Eye (tissue), 1 donor: ENCODE measurements at regions not wholly inside any gene's neighbourhood (a gene's known extent, or its start where the extent isn't known, plus 50 kb on each side); places are given as distances from the start of the nearest gene placed in this dataset.

Experiments used
- DNase-seq: peaks from one replicate; pipeline ENCODE4 v3.0.0-alpha.2; 2015

GRCh38 chr2:66721776-66722175 is 286.9 kb downstream of the MEIS1 start:
- peak; percentile 25 for DNase-seq

- DNase-seq, result no peak
Observed at GRCh38 chr2:66724241-66724640, 289.3 kb downstream of the MEIS1 start.

- DNase-seq, result no peak
Observed at GRCh38 chr2:66729416-66730330, 294.7 kb downstream of the MEIS1 start.

- DNase-seq, result no peak
Observed at GRCh38 chr2:66730441-66730840, 295.5 kb downstream of the MEIS1 start.

- no peak for DNase-seq
Observed at GRCh38 chr2:66733364-66733999, 298.6 kb downstream of the MEIS1 start.

GRCh38 chr2:66748939-66749338 is 314.0 kb downstream of the MEIS1 start:
- no peak for DNase-seq

GRCh38 chr2:66749566-66749965 is 314.6 kb downstream of the MEIS1 start:
- DNase-seq, result no peak

- DNase-seq, result no peak
Observed at GRCh38 chr2:66753257-66753656, 318.3 kb downstream of the MEIS1 start.

- no peak for DNase-seq
Observed at GRCh38 chr2:66753660-66754059, 318.7 kb downstream of the MEIS1 start.

GRCh38 chr2:66755974-66756373 is 321.0 kb downstream of the MEIS1 start:
- DNase-seq, result no peak

- DNase-seq, result no peak
Observed at GRCh38 chr2:66761826-66762225, 326.9 kb downstream of the MEIS1 start.

- no peak for DNase-seq
Observed at GRCh38 chr2:66762761-66763160, 327.8 kb downstream of the MEIS1 start.

- DNase-seq, result no peak
Observed at GRCh38 chr2:66766582-66766981, 331.7 kb downstream of the MEIS1 start.

- DNase-seq, result no peak
Observed at GRCh38 chr2:66771359-66771976, 336.5 kb downstream of the MEIS1 start.

- DNase-seq, result no peak
Observed at GRCh38 chr2:66772618-66773017, 337.7 kb downstream of the MEIS1 start.

GRCh38 chr2:66775730-66776422 is 341.0 kb downstream of the MEIS1 start:
- DNase-seq, result no peak

GRCh38 chr2:66781804-66782203 is 346.9 kb downstream of the MEIS1 start:
- DNase-seq, result no peak

GRCh38 chr2:66782780-66783361 is 347.9 kb downstream of the MEIS1 start:
- no peak for DNase-seq

- no peak for DNase-seq
Observed at GRCh38 chr2:66789741-66790140, 354.8 kb downstream of the MEIS1 start.

- no peak for DNase-seq
Observed at GRCh38 chr2:66790651-66791181, 355.8 kb downstream of the MEIS1 start.

GRCh38 chr2:66794070-66794469 is 359.1 kb downstream of the MEIS1 start:
- no peak for DNase-seq

GRCh38 chr2:66794551-66794950 is 359.6 kb downstream of the MEIS1 start:
- DNase-seq, result no peak

GRCh38 chr2:66802877-66803276 is 368.0 kb downstream of the MEIS1 start:
- no peak for DNase-seq
